CD4-positive, alpha-beta T cell (primary cell): ENCODE measurements at regions not wholly inside any gene's neighbourhood (a gene's known extent, or its start where the extent isn't known, plus 50 kb on each side); places are given as distances from the start of the nearest gene placed in this dataset.

Experiments
- ATAC-seq: fragments of 200-7000 bp; cut with Tn5 transposase; one replicate; pipeline ENCODE4 v1.10.0; 2022; ENCODE audit warnings: mild to moderate bottlenecking; ENCODE audit not compliant: poor library complexity
- CTCF ChIA-PET: fragments of 350-600 bp; sonication (Branson Sonifier 250); formaldehyde crosslinking; loops from one replicate; lab custom pipeline; 2021; ENCODE audit warnings: antibody characterized with exemption, inconsistent platforms; lab: Charles Lee
- POLR2A ChIA-PET: fragments of 350-600 bp; sonication (Branson Sonifier 250); formaldehyde crosslinking; loops from one replicate; lab custom pipeline; 2021; ENCODE audit warnings: antibody characterized with exemption, inconsistent platforms; lab: Charles Lee
- DNase-seq, 14 experiments: peaks; one replicate each; pipeline ENCODE4 v3.0.0-alpha.2; 2013 to 2020; ENCODE audit warnings: mixed read lengths in 2 of 14
- H3K27ac ChIP-seq, 2 donors: one replicate each; pipeline versions ENCODE4 v1.5.1 to v1.7.0; 2013; ENCODE audit warnings: low read length in 2 of 2, low read depth in 1 of 2, mild to moderate bottlenecking in 1 of 2
- H3K27me3 ChIP-seq, 2 experiments: 1 replicate in 1 of 2; 2 replicates in 1 of 2; pipeline versions ENCODE4 v1.6.1 to v1.7.0; 2013; ENCODE audit warnings: low read length in 2 of 2, control low read depth in 1 of 2, mild to moderate bottlenecking in 1 of 2, moderate library complexity in 1 of 2; ENCODE audit not compliant: insufficient read depth in 2 of 2, control insufficient read depth in 1 of 2
- H3K36me3 ChIP-seq: one replicate; pipeline ENCODE4 v1.6.1; 2013; ENCODE audit warnings: low read length, control low read depth; ENCODE audit not compliant: insufficient read depth
- H3K4me1 ChIP-seq: one replicate; pipeline ENCODE4 v1.6.1; 2013; ENCODE audit warnings: low read length, control low read depth; ENCODE audit not compliant: insufficient read depth
- H3K4me3 ChIP-seq: one replicate; pipeline ENCODE4 v1.5.1; 2013; ENCODE audit warnings: mild to moderate bottlenecking, low read length, moderate library complexity
- H3K9me3 ChIP-seq, 2 experiments: 1 replicate in 1 of 2; 2 replicates in 1 of 2; pipeline versions ENCODE4 v1.6.1 to v1.7.0; 2013; ENCODE audit warnings: low read length in 2 of 2, mild to moderate bottlenecking in 2 of 2, control low read depth in 1 of 2, moderate library complexity in 1 of 2; ENCODE audit not compliant: control insufficient read depth in 1 of 2, insufficient read depth in 1 of 2
- H3K27ac Mint-ChIP-seq: one replicate; pipeline ENCODE4 v1.8.0; 2020; ENCODE audit warnings: mixed read lengths
- H3K27me3 Mint-ChIP-seq: one replicate; pipeline ENCODE4 v1.8.0; 2021; ENCODE audit warnings: mixed read lengths
- H3K36me3 Mint-ChIP-seq: one replicate; pipeline ENCODE4 v1.8.0; 2021; ENCODE audit warnings: low read depth, mixed read lengths
- H3K4me1 Mint-ChIP-seq: one replicate; pipeline ENCODE4 v1.8.0; 2021; ENCODE audit warnings: low read depth, mixed read lengths
- H3K4me3 Mint-ChIP-seq: one replicate; pipeline ENCODE4 v1.8.0; 2020; ENCODE audit warnings: mild to moderate bottlenecking, mixed read lengths
- H3K9me3 Mint-ChIP-seq: one replicate; pipeline ENCODE4 v1.8.0; 2020; ENCODE audit warnings: mixed read lengths
- intact Hi-C, 2 experiments: fragments of 100-400 bp; cut with DNase I in 1 of 2; cut with micrococcal nuclease in 1 of 2; formaldehyde crosslinking; loops; one replicate each; pipeline versions ENCODE4 v1.15.1 to v1.9.0; 2023 to 2025; cut with DNase I, micrococcal nuclease
- TF ChIP-seq, protein P1 (sequence below): fragments of 200-600 bp; IDR thresholded peaks from one replicate; pipeline ENCODE4 v1.8.0; 2022; ENCODE audit warnings: antibody characterized with exemption, mild to moderate bottlenecking

DNA sequence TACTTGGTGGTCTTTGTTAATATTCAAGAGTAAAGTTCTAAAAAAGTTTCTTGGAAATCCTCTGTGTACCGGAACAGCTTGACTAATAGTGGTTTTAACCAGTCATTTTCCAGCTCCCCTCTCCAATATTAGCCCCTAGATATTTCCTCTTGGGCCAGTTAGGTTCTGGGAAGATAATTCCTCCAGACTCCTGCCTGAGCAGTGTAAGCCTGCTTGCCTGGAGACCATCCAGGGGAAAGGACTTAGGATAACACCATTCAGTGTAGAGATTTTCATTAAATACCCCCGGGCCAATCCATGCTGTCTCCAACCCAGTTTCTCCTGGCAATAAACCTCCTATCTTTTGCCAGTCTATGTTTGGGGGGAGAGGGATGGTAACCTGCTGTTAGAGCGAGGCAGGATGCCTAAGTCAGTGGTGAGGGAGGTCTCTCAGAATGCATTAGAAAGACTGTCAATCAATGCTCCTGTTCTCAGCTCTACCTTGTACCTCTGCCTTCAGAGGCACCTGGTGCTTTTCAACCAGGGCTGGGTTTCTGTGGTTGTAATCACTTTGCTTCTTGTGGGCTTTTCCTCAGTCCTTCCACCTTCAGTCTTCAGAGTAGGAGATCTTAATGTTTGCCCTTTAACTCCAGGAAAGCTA is 186.4 kb downstream of the RNF152 start:
- Histone ChIP-seq H3K4me3 (no peak overlapping the region), H3K9me3 (no peaks in the 10 kb centered on the region), H3K4me1 (no peaks in the 10 kb centered on the region), H3K27me3 (peaks cover 0 to 7% of the 10 kb centered on the region in 2 experiments), H3K36me3 (no peaks in the 10 kb centered on the region), H3K27ac (no peak overlapping the region)
- POLR2A ChIA-PET: no interaction called here
- DNase-seq: no peak
- no peak overlapping the region for H3K4me3 Mint-ChIP-seq
- H3K36me3 Mint-ChIP-seq: no peaks in the 10 kb centered on the region
- ATAC-seq: no peak
- H3K27me3 Mint-ChIP-seq: peaks cover 10% of the 10 kb centered on the region
- H3K9me3 Mint-ChIP-seq: no peaks in the 10 kb centered on the region
- CTCF ChIA-PET: no interaction called here
- intact Hi-C loops: no loop called here
- TF ChIP-seq, protein P1, sequence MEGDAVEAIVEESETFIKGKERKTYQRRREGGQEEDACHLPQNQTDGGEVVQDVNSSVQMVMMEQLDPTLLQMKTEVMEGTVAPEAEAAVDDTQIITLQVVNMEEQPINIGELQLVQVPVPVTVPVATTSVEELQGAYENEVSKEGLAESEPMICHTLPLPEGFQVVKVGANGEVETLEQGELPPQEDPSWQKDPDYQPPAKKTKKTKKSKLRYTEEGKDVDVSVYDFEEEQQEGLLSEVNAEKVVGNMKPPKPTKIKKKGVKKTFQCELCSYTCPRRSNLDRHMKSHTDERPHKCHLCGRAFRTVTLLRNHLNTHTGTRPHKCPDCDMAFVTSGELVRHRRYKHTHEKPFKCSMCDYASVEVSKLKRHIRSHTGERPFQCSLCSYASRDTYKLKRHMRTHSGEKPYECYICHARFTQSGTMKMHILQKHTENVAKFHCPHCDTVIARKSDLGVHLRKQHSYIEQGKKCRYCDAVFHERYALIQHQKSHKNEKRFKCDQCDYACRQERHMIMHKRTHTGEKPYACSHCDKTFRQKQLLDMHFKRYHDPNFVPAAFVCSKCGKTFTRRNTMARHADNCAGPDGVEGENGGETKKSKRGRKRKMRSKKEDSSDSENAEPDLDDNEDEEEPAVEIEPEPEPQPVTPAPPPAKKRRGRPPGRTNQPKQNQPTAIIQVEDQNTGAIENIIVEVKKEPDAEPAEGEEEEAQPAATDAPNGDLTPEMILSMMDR: no peak
- H3K27ac Mint-ChIP-seq: no peak overlapping the region
- no peaks in the 10 kb centered on the region for H3K4me1 Mint-ChIP-seq

DNA sequence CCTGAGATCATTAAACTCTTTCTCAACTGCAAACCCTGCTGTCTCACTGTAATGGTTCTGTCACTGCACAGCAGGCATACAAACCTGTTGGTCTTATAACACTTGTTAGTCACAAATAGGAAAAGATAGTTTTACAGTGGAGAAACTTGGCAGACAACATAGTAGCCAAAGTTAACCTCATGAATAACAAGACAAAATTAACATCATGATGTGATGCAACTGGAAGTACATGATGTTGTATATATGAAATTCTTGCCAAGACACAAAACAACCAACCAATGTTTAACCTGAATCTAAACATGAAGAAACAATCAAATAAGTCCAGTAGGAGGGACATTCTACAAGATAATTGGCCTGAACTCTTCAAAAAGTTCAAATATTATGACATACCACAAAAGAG is 189.3 kb downstream of the RNF152 start:
- Histone ChIP-seq H3K36me3 (no peaks in the 10 kb centered on the region), H3K27me3 (peaks cover 0 to 7% of the 10 kb centered on the region in 2 experiments), H3K4me1 (no peaks in the 10 kb centered on the region), H3K9me3 (peaks cover 0 to 7% of the 10 kb centered on the region in 2 experiments), H3K27ac (no peak overlapping the region), H3K4me3 (no peak overlapping the region)
- Mint-ChIP-seq H3K9me3 (no peaks in the 10 kb centered on the region), H3K4me1 (no peaks in the 10 kb centered on the region), H3K27me3 (peaks cover 7% of the 10 kb centered on the region), H3K36me3 (no peaks in the 10 kb centered on the region), H3K4me3 (no peak overlapping the region), H3K27ac (no peak overlapping the region)
- ATAC-seq (no peak), DNase-seq (no peak)
- TF ChIP-seq, protein P1: no peak
- intact Hi-C loops: no loop called here
- POLR2A ChIA-PET: no interaction called here
- CTCF ChIA-PET: no interaction called here

DNA sequence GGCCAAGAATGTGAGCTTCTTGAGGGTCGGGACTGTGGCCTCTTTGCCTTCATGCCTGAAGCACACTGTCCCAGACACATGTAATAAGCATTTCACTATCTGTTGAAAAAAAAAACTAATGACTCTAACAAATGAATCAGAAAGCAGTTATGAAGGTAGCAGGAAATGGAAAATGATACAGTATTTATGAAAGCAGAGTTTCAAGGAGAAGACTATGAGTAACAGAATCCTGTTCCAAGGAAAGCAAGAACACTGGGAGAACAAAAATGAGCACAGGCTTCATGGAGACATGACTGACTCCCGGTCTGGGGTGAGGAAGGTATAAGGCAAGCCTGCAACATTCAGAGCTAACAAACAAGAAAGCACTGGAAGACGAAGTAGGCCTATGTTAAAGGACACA is 190.8 kb downstream of the RNF152 start:
- H3K4me3 Mint-ChIP-seq: no peak overlapping the region
- H3K9me3 Mint-ChIP-seq: no peaks in the 10 kb centered on the region
- H3K36me3 Mint-ChIP-seq: no peaks in the 10 kb centered on the region
- H3K27me3 ChIP-seq: peaks cover 0 to 7% of the 10 kb centered on the region in 2 experiments
- H3K4me1 Mint-ChIP-seq: no peaks in the 10 kb centered on the region
- H3K9me3 ChIP-seq: peaks cover 0 to 7% of the 10 kb centered on the region in 2 experiments
- POLR2A ChIA-PET: no interaction called here
- no peaks in the 10 kb centered on the region for H3K27me3 Mint-ChIP-seq
- ATAC-seq: no peak
- DNase-seq: no peak
- no peak overlapping the region for H3K27ac Mint-ChIP-seq
- no peak overlapping the region for H3K27ac ChIP-seq
- CTCF ChIA-PET: interaction anchor here (0.7 to 1.1 kb wide), 3 partner anchors 9 to 1711 kb away, joined by 3 read pairs; no protein-coding TSS in a partner anchor
- no peaks in the 10 kb centered on the region for H3K4me1 ChIP-seq
- TF ChIP-seq, protein P1: no peak
- no peak overlapping the region for H3K4me3 ChIP-seq
- intact Hi-C loops: no loop called here
- no peaks in the 10 kb centered on the region for H3K36me3 ChIP-seq
